Panc1 (cell line): ENCODE measurements at regions not wholly inside any gene's neighbourhood (a gene's known extent, or its start where the extent isn't known, plus 50 kb on each side); places are given as distances from the start of the nearest gene placed in this dataset.

Experiments used
- ATAC-seq: fragments of 200-7000 bp; cut with Tn5 transposase; 2 replicates; pipeline ENCODE4 v1.9.1; 2020; ENCODE audit warnings: mild to moderate bottlenecking, moderate library complexity
- BruUV-seq: library from RNA; stranded (reverse); fragments of 400-500 nt; replicated peaks from 2 replicates; lab custom pipeline; 2021; lab: Mats Ljungman, UMichigan
- CTCF ChIA-PET: fragments of 300-600 bp; sonication (Branson Sonifier 250); formaldehyde crosslinking; loops from one replicate; lab custom pipeline; 2022; ENCODE audit warnings: antibody characterized with exemption; lab: Charles Lee
- POLR2A ChIA-PET: fragments of 300-600 bp; sonication (Branson Sonifier 250); formaldehyde crosslinking; loops from one replicate; lab custom pipeline; 2022; ENCODE audit warnings: antibody characterized with exemption; lab: Charles Lee
- DNase-seq: peaks from one replicate; pipeline ENCODE4 v3.0.0-alpha.2; 2010; ENCODE audit warnings: low read depth, low spot score
- H3K27ac ChIP-seq: 2 replicates; pipeline ENCODE4 v1.5.1; 2011; ENCODE audit warnings: mild to moderate bottlenecking, low read length, inconsistent platforms
- H3K27me3 ChIP-seq: fragments of 200-500 bp; sonication (Bioruptor generic); 2 replicates; pipeline ENCODE4 v1.6.0; 2014; ENCODE audit warnings: low read length, inconsistent platforms; ENCODE audit not compliant: control insufficient read depth, insufficient read depth
- H3K36me3 ChIP-seq: fragments of 200-500 bp; sonication (Bioruptor generic); 2 replicates; pipeline ENCODE4 v1.5.1; 2014; ENCODE audit warnings: inconsistent platforms, mild to moderate bottlenecking, low read length, moderate library complexity; ENCODE audit not compliant: control insufficient read depth, insufficient read depth
- H3K4me1 ChIP-seq: 2 replicates; pipeline ENCODE4 v1.5.1; 2011; ENCODE audit warnings: inconsistent platforms, mild to moderate bottlenecking, low read length, moderate library complexity; ENCODE audit not compliant: control insufficient read depth, insufficient read depth
- H3K4me3 ChIP-seq, 2 experiments: 2 replicates each; pipeline ENCODE4 v1.5.1; 2011 to 2012; ENCODE audit warnings: low read depth in 2 of 2, low read length in 2 of 2, mild to moderate bottlenecking in 2 of 2, inconsistent platforms in 1 of 2, moderate library complexity in 1 of 2
- H3K9me3 ChIP-seq: fragments of 200-500 bp; sonication (Bioruptor generic); 2 replicates; pipeline ENCODE4 v1.5.1; 2014; ENCODE audit warnings: low read depth, mild to moderate bottlenecking, inconsistent platforms, low read length, moderate library complexity; ENCODE audit not compliant: control insufficient read depth, insufficient read depth
- CTCF ChIP-seq: fragments of 450-650 bp; IDR thresholded peaks from 2 replicates; pipeline ENCODE4 v1.5.1; 2017; ENCODE audit warnings: mild to moderate bottlenecking
- POLR2AphosphoS5 ChIP-seq: IDR thresholded peaks from 2 replicates; pipeline ENCODE4 v1.6.1; 2012; ENCODE audit warnings: mild to moderate bottlenecking, low read depth, low read length, moderate library complexity
- REST ChIP-seq, 2 experiments: IDR thresholded peaks; 2 replicates each; pipeline ENCODE4 v1.6.1; 2011 to 2012; ENCODE audit warnings: low read depth in 2 of 2, control low read depth in 1 of 2, low read length in 1 of 2, mild to moderate bottlenecking in 1 of 2, moderate library complexity in 1 of 2; ENCODE audit not compliant: insufficient read depth in 1 of 2
- SIN3A ChIP-seq: IDR thresholded peaks from 2 replicates; pipeline ENCODE4 v1.6.1; 2012; ENCODE audit warnings: low read depth, mild to moderate bottlenecking, low read length, moderate library complexity, borderline replicate concordance; ENCODE audit not compliant: insufficient read depth
- TCF7L2 ChIP-seq: IDR thresholded peaks from 2 replicates; pipeline ENCODE4 v1.6.1; 2011; ENCODE audit warnings: mild to moderate bottlenecking, low read depth, low read length, inconsistent platforms
- in situ Hi-C: cut with HindIII; loops from 2 replicates; pipeline ENCODE4 v1.10.0; 2016; ENCODE audit warnings: low sequenced_read_pairs, low pct_unique_long_range_greater_than_20kb
- intact Hi-C: fragments of 100-400 bp; cut with micrococcal nuclease; formaldehyde crosslinking; loops from one replicate; pipeline ENCODE4 v1.10.0; 2022; ENCODE audit not compliant: unreplicated experiment

DNA sequence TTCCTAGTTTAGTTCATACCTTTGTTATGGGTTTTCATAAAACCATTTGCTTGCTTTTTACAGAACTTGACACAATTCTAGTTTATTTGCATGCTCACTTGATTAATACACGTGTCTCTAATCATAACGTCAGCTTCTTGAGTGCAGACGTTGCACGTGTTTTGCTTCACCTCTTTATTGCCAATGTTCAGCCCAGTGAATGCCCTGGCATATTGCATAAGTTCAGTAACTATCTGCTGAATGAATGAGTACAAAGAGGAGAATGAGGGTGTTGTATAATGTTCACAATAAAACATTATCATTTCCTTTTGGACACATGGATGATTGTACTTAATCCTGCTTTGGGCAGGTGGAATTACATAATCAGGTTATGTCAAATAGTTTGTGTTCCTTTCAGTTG lies 519.8 kb downstream of the HS3ST4 start:
- TF ChIP-seq TCF7L2 (no peak), CTCF (no peak), SIN3A (no peak), POLR2AphosphoS5 (no peak), REST (IDR thresholded peaks at IDR 0.05; ENCODE audit: insufficient read depth in 1 of 2, low read depth in 2 of 2, low read length in 1 of 2) (no peak)
- Histone ChIP-seq H3K36me3 (no peaks in the 10 kb centered on the region), H3K4me1 (no peaks in the 10 kb centered on the region), H3K27me3 (no peaks in the 10 kb centered on the region), H3K9me3 (no peaks in the 10 kb centered on the region), H3K27ac (no peak overlapping the region), H3K4me3 (no peak overlapping the region)
- DNase-seq (no peak), ATAC-seq (no peak)
- intact Hi-C loops (no loop called here), in situ Hi-C loops (no loop called here)
- POLR2A ChIA-PET: no interaction called here
- no TSS peak for BruUV-seq
- CTCF ChIA-PET: no interaction called here

- ChIA-PET POLR2A (no interaction called here), CTCF (no interaction called here)
- no peak overlapping the region for H3K4me3 ChIP-seq
- no peak for TF ChIP-seq TCF7L2
- TF ChIP-seq CTCF: no peak
- no peak for TF ChIP-seq POLR2AphosphoS5
- no peak for TF ChIP-seq REST (IDR thresholded peaks at IDR 0.05; ENCODE audit: insufficient read depth in 1 of 2, low read depth in 2 of 2, low read length in 1 of 2)
- TF ChIP-seq SIN3A: no peak
- ATAC-seq (no peak), DNase-seq (no peak)
- no peaks in the 10 kb centered on the region for H3K27me3 ChIP-seq
- H3K9me3 ChIP-seq: no peaks in the 10 kb centered on the region
- no peak overlapping the region for H3K27ac ChIP-seq
- no peaks in the 10 kb centered on the region for H3K4me1 ChIP-seq
- intact Hi-C loops (no loop called here), in situ Hi-C loops (no loop called here)
- no peaks in the 10 kb centered on the region for H3K36me3 ChIP-seq
- BruUV-seq: no TSS peak
Measured at GRCh38 chr16:26212599-26212998, 520.8 kb downstream of the HS3ST4 start.
